GM12891 (cell line): ENCODE measurements at regions not wholly inside any gene's neighbourhood (a gene's known extent, or its start where the extent isn't known, plus 50 kb on each side); places are given as distances from the start of the nearest gene placed in this dataset.

ENCODE experiments used
- POLR2A ChIP-seq: IDR thresholded peaks from 2 replicates; pipeline ENCODE4 v1.6.1; 2011; ENCODE audit warnings: low read depth, low read length, control low read depth
- POLR2AphosphoS5 ChIP-seq: IDR thresholded peaks from 2 replicates; pipeline ENCODE4 v1.6.1; 2011; ENCODE audit warnings: low read depth, low read length, control low read depth
- POU2F2 ChIP-seq: IDR thresholded peaks from 2 replicates; pipeline ENCODE4 v1.6.1; 2011; ENCODE audit warnings: low read depth, mild to moderate bottlenecking, control low read depth, low read length, moderate library complexity
- SPI1 ChIP-seq: IDR thresholded peaks from 2 replicates; pipeline ENCODE4 v1.6.1; 2011; ENCODE audit warnings: low read depth, low read length, control low read depth
- TAF1 ChIP-seq: IDR thresholded peaks from 2 replicates; pipeline ENCODE4 v1.6.1; 2011; ENCODE audit warnings: low read depth, low read length, control low read depth

GRCh38 chr18:28522236-28522635 is 345.3 kb upstream of the CDH2 start:
- TF ChIP-seq POLR2AphosphoS5 (no peak), POLR2A (no peak), TAF1 (no peak), SPI1 (no peak), POU2F2 (no peak)
